ENCODE measurements at regions not wholly inside any gene's neighbourhood (a gene's known extent, or its start where the extent isn't known, plus 50 kb on each side); places are given as distances from the start of the nearest gene placed in this dataset.

DNA sequence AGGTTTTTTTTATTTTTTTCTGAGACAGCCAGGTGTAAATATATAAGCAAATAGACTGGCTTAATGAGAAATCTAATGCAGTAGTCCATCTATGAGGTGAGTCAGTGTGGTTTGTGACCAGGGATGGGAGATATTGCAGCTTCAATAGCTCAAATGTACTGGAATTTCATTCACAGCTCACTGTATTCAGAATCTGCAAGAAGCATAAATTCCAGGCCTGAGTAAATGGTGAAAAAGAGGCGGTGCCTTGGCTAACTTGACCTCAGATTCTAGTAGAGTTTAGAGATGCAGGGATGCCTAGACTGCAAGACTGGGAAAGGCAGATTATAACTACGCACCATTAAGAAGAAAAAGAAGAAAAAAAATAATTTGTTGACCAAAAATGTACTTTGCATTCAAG lies 151.9 kb upstream of the SMC2 start:
- TF ChIP-seq, protein P1, sequence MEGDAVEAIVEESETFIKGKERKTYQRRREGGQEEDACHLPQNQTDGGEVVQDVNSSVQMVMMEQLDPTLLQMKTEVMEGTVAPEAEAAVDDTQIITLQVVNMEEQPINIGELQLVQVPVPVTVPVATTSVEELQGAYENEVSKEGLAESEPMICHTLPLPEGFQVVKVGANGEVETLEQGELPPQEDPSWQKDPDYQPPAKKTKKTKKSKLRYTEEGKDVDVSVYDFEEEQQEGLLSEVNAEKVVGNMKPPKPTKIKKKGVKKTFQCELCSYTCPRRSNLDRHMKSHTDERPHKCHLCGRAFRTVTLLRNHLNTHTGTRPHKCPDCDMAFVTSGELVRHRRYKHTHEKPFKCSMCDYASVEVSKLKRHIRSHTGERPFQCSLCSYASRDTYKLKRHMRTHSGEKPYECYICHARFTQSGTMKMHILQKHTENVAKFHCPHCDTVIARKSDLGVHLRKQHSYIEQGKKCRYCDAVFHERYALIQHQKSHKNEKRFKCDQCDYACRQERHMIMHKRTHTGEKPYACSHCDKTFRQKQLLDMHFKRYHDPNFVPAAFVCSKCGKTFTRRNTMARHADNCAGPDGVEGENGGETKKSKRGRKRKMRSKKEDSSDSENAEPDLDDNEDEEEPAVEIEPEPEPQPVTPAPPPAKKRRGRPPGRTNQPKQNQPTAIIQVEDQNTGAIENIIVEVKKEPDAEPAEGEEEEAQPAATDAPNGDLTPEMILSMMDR (IDR thresholded peaks at IDR 0.05) = no peak
- no peak for TF ChIP-seq POLR2A (IDR thresholded peaks at IDR 0.05)
